Stimulated activated naive CD4-positive, alpha-beta T cell treated with Interleukin-2 at 50 U/mL for 16 hours (primary cell): ENCODE measurements at regions not wholly inside any gene's neighbourhood (a gene's known extent, or its start where the extent isn't known, plus 50 kb on each side); places are given as distances from the start of the nearest gene placed in this dataset.

ENCODE experiments used
- DNase-seq: peaks from one replicate; lab custom pipeline; 2025; lab: John Stamatoyannopoulos, UW

DNA sequence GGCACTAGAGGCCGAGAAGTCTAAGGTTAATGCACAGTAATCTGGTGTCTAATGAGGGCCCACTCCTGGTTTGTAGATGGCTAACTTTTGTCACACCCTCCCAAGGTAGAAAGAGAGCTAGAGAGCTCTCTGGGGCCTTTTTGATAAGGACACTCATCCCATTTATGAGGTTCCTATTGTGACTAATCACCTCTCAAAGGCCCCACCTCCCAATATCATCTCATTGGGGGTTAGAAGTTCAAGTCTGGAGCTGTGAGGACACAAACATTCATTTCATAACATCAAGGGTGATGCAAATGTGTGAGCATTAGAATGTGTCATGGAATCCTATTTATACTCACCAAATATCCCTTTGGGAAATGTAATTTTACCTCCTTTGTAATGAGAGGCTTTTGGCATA, 79.2 kb upstream of the SLC10A2 start:
- DNase-seq, result no peak

DNA sequence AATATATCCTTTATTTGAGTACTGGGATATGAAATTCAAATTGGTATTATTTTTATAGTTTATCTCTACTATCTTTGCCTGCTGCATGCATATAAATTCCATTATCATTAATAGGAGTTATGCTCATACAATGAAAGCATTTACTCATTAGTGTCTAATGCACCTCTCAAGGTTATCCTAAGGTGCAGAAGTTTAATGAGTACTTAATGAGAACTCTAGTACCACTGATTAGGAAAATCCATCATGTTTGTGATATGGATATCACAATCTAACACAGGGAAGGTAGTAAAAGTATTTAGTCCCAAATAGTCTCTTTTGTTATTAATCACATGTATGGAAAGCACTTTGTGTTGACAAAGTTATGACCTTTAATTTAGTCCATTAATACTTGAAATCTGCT, 77.2 kb upstream of the SLC10A2 start:
- no peak for DNase-seq

DNA sequence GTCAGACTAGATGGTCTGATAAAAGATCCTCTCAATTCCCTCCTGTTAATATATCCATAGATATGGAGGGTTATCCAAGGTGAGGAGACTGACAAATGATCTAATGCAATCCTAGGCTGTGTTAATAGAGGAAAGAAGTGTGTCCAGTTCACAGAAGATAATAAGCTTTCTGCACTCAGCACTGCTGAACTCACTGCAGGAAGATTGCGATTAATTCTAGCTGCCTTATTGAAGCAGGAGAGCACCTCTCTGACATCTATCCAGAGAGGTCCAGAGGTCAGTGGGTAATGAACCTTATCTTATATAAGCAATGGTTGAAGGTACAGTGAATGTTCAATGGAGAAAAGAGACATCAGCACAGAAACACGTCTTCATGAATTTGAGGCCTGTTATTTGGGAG, 75.9 kb upstream of the SLC10A2 start:
- DNase-seq, result no peak

GRCh38 chr13:103140001-103140671, 73.9 kb upstream of the SLC10A2 start:
- no peak for DNase-seq

- no peak for DNase-seq
Observed at GRCh38 chr13:103134271-103134670, 68.1 kb upstream of the SLC10A2 start.

DNA sequence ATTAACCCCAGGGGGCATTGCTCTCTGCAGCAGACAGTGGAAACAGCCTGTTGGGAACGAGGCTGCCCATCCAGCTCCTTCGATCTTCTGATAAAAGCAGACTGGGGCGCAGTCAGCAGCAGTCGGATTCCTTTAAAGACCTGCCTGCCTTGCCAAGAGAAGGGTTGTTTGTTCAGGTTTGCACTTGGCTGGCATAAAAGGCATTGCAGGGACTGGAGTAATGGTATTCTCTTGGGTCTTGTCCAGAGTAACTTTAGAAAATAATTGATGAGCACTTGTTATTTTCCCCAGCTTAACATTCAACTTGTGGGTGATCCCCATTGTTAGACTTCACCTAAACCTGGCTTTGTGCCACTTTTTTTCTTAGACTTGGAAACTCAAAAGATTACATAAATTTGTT, 67.3 kb upstream of the SLC10A2 start:
- DNase-seq, result no peak

DNA sequence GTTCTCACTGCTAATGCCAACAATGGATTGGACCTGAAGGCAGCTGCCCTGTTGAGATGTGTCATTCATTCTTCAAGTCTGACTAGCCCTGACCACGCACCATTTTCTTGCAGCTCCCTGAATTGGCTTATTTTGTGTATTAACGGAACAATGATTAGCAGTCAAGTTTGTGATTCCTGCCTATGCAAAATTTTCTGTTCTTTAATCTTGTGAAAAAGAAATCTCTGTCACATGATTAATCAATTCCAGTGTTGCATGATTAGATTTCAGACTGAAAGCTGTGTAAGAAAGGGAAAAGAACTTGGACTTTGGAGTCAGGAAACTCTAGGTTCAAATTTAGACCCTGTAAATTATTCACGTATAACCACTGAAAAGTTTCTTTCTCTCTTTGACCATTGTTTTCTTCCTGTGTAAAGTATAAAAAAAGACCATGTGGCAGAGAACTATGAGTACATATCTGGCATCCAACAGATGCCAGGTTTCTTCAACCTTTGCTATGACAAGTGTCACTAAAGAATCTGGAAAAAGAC, 64.5 kb upstream of the SLC10A2 start:
- DNase-seq, result no peak

DNA sequence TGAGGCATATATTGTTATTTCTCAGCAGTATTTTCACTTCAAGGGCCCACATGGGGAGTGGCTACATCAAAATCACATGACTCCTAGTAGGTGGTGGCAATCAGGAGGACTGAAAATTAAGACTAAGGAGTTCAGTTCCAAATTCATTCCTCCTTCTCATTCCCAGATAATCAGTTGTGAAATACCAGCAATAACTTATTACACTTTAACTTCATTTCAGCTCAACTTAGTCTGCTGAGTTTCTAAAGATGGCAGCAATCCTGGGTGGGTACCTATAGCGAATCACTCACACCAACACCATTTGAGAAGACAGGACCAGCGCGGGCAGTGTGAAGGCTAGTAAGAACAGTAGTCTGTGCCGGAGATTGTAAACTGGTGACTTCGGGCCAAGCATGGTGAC, 63.9 kb upstream of the SLC10A2 start:
- DNase-seq, result no peak
